HPDE6-E6E7 (cell line): ENCODE measurements at regions not wholly inside any gene's neighbourhood (a gene's known extent, or its start where the extent isn't known, plus 50 kb on each side); places are given as distances from the start of the nearest gene placed in this dataset.
"Not testable (repeated sequence)": the region's sequence is repeated elsewhere in the genome, so short reads cannot be mapped to it uniquely, and the experiment has no call there.

Experiments
- DNase-seq: peaks from one replicate; pipeline ENCODE4 v3.0.0; 2011; ENCODE audit warnings: missing footprints; ENCODE audit errors: extremely low spot score

- no peak for DNase-seq
Observed at GRCh38 chr11:116335891-116336290, 436.9 kb downstream of the BUD13 start.

- no peak for DNase-seq
Observed at GRCh38 chr11:116335078-116335477, 437.7 kb downstream of the BUD13 start.

- no peak for DNase-seq
Observed at GRCh38 chr11:116334596-116334995, 438.2 kb downstream of the BUD13 start.

GRCh38 chr11:116333001-116333535 is 439.7 kb downstream of the BUD13 start:
- DNase-seq = no peak

- DNase-seq = no peak
Observed at GRCh38 chr11:116332391-116332790, 440.4 kb downstream of the BUD13 start.

GRCh38 chr11:116331381-116331780 is 441.4 kb downstream of the BUD13 start:
- DNase-seq = no peak

GRCh38 chr11:116330439-116331185 is 442.2 kb downstream of the BUD13 start:
- no peak for DNase-seq

GRCh38 chr11:116329354-116330090 is 443.3 kb downstream of the BUD13 start:
- no peak for DNase-seq

GRCh38 chr11:116328851-116329250 is 443.9 kb downstream of the BUD13 start:
- no peak for DNase-seq

GRCh38 chr11:116328391-116328790 is 444.4 kb downstream of the BUD13 start:
- DNase-seq = no peak

GRCh38 chr11:116326146-116326545 is 446.6 kb downstream of the BUD13 start:
- DNase-seq = no peak

- DNase-seq = no peak
Observed at GRCh38 chr11:116325247-116325646, 447.5 kb downstream of the BUD13 start.

- not testable (repeated sequence) for DNase-seq
Observed at GRCh38 chr11:116324077-116324476, 448.7 kb downstream of the BUD13 start.

GRCh38 chr11:116317212-116317611 is 455.6 kb downstream of the BUD13 start:
- DNase-seq = no peak

- DNase-seq = no peak
Observed at GRCh38 chr11:116314006-116314405, 458.8 kb downstream of the BUD13 start.

- DNase-seq = no peak
Observed at GRCh38 chr11:116312570-116313391, 460.0 kb downstream of the BUD13 start.

- DNase-seq = no peak
Observed at GRCh38 chr11:116311206-116311605, 461.6 kb downstream of the BUD13 start.

GRCh38 chr11:116310698-116311097 is 462.1 kb downstream of the BUD13 start:
- no peak for DNase-seq

- DNase-seq = no peak
Observed at GRCh38 chr11:116310226-116310625, 462.6 kb downstream of the BUD13 start.

GRCh38 chr11:116309446-116309845 is 463.3 kb downstream of the BUD13 start:
- DNase-seq = no peak

GRCh38 chr11:116302756-116303155 is 470.0 kb downstream of the BUD13 start:
- DNase-seq = no peak

GRCh38 chr11:116301141-116301540 is 471.6 kb downstream of the BUD13 start:
- DNase-seq = no peak
